GM23338 (cell line): ENCODE measurements at regions not wholly inside any gene's neighbourhood (a gene's known extent, or its start where the extent isn't known, plus 50 kb on each side); places are given as distances from the start of the nearest gene placed in this dataset.

Source experiments
- CREB1 ChIP-seq: fragments of 250-450 bp; sonication (Bioruptor Pico); IDR thresholded peaks from 2 replicates; pipeline ENCODE4 v1.5.0; 2020; ENCODE audit warnings: low read depth, mild to moderate bottlenecking, moderate library complexity
- EZH2 ChIP-seq: fragments of 200-600 bp; sonication (generic); IDR thresholded peaks from one replicate; pipeline ENCODE4 v1.8.0; 2017; ENCODE audit warnings: antibody characterized with exemption, mild to moderate bottlenecking, low read depth; ENCODE audit not compliant: unreplicated experiment
- EZH2phosphoT487 ChIP-seq: fragments of 200-600 bp; sonication (generic); IDR thresholded peaks from one replicate; pipeline ENCODE4 v1.8.1; 2018; ENCODE audit warnings: antibody characterized with exemption; ENCODE audit not compliant: unreplicated experiment
- JUNB ChIP-seq: IDR thresholded peaks from one replicate; pipeline ENCODE4 v1.6.1; 2016; ENCODE audit warnings: antibody characterized with exemption; ENCODE audit not compliant: unreplicated experiment
- NANOG ChIP-seq: IDR thresholded peaks from 2 replicates; pipeline ENCODE4 v1.6.1; 2016; ENCODE audit warnings: antibody characterized with exemption, borderline replicate concordance
- POLR2AphosphoS5 ChIP-seq: IDR thresholded peaks from 2 replicates; pipeline ENCODE4 v1.6.1; 2016; ENCODE audit warnings: antibody characterized with exemption, low read depth
- REST ChIP-seq: IDR thresholded peaks from one replicate; pipeline ENCODE4 v1.6.1; 2018; ENCODE audit warnings: antibody characterized with exemption; ENCODE audit not compliant: unreplicated experiment
- STAT1 ChIP-seq: IDR thresholded peaks from one replicate; pipeline ENCODE4 v1.6.1; 2016; ENCODE audit warnings: antibody characterized with exemption; ENCODE audit not compliant: unreplicated experiment
- ZNF114 ChIP-seq: fragments of 250-450 bp; sonication (Bioruptor Pico); IDR thresholded peaks from 2 replicates; pipeline ENCODE4 v1.5.0; 2020; ENCODE audit warnings: mild to moderate bottlenecking, moderate library complexity
- ZNF331 ChIP-seq: fragments of 250-450 bp; sonication (Bioruptor Pico); IDR thresholded peaks from 2 replicates; pipeline ENCODE4 v1.5.0; 2020; ENCODE audit warnings: low read depth, mild to moderate bottlenecking, moderate library complexity
- TF ChIP-seq, protein P1 (sequence below), 2 experiments: fragments of 200-600 bp in 1 of 2; sonication (generic) in 1 of 2; conservative IDR thresholded peaks; 2 replicates each; pipeline versions ENCODE4 v1.5.1 to v1.6.1; 2016 to 2017; ENCODE audit warnings: antibody characterized with exemption in 2 of 2, low read depth in 2 of 2, mild to moderate bottlenecking in 2 of 2, moderate library complexity in 1 of 2
- TF ChIP-seq, protein P2 (sequence below): IDR thresholded peaks from 2 replicates; pipeline ENCODE4 v1.6.1; 2016; ENCODE audit warnings: antibody characterized with exemption

GRCh38 chr5:85225388-85225787 lies 840.7 kb upstream of the EDIL3 start:
- TF ChIP-seq, protein P1, sequence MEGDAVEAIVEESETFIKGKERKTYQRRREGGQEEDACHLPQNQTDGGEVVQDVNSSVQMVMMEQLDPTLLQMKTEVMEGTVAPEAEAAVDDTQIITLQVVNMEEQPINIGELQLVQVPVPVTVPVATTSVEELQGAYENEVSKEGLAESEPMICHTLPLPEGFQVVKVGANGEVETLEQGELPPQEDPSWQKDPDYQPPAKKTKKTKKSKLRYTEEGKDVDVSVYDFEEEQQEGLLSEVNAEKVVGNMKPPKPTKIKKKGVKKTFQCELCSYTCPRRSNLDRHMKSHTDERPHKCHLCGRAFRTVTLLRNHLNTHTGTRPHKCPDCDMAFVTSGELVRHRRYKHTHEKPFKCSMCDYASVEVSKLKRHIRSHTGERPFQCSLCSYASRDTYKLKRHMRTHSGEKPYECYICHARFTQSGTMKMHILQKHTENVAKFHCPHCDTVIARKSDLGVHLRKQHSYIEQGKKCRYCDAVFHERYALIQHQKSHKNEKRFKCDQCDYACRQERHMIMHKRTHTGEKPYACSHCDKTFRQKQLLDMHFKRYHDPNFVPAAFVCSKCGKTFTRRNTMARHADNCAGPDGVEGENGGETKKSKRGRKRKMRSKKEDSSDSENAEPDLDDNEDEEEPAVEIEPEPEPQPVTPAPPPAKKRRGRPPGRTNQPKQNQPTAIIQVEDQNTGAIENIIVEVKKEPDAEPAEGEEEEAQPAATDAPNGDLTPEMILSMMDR (conservative IDR thresholded peaks at IDR 0.05; ENCODE audit: low read depth in 2 of 2), result no peak
- TF ChIP-seq EZH2phosphoT487 (no peak), EZH2 (no peak), ZNF114 (CRISPR knock-in tag) (no peak), CREB1 (CRISPR knock-in tag) (no peak), JUNB (no peak), POLR2AphosphoS5 (no peak), STAT1 (no peak), REST (no peak), NANOG (no peak), ZNF331 (CRISPR knock-in tag) (no peak)
- TF ChIP-seq, protein P2, sequence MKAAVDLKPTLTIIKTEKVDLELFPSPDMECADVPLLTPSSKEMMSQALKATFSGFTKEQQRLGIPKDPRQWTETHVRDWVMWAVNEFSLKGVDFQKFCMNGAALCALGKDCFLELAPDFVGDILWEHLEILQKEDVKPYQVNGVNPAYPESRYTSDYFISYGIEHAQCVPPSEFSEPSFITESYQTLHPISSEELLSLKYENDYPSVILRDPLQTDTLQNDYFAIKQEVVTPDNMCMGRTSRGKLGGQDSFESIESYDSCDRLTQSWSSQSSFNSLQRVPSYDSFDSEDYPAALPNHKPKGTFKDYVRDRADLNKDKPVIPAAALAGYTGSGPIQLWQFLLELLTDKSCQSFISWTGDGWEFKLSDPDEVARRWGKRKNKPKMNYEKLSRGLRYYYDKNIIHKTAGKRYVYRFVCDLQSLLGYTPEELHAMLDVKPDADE, result no peak
